H1 (cell line): ENCODE measurements at regions not wholly inside any gene's neighbourhood (a gene's known extent, or its start where the extent isn't known, plus 50 kb on each side); places are given as distances from the start of the nearest gene placed in this dataset.
A peak's percentile ranks its signal among the peaks of the same experiment; 100 is the strongest.

ENCODE experiments used
- CTCF ChIA-PET: fragments of 300-600 bp; sonication (Branson Sonifier 250); formaldehyde crosslinking; loops from one replicate; lab custom pipeline; 2021; ENCODE audit not compliant: partially characterized antibody; lab: Charles Lee
- POLR2A ChIA-PET: fragments of 300-600 bp; sonication (Branson Sonifier 250); formaldehyde crosslinking; loops from one replicate; lab custom pipeline; 2021; ENCODE audit warnings: inconsistent platforms; ENCODE audit not compliant: partially characterized antibody; lab: Charles Lee
- DNase-seq, 2 experiments: peaks; one replicate each; pipeline versions ENCODE4 v3.0.0 to v3.0.0-alpha.2; 2010 to 2022; ENCODE audit warnings: low spot score in 2 of 2, low read depth in 1 of 2, mixed read lengths in 1 of 2
- FAIRE-seq: peaks from 2 replicates; lab custom pipeline; 2011; peaks lifted over from hg19 to GRCh38; lab: Jason Lieb, UNC
- H2AFZ ChIP-seq: 2 replicates; pipeline ENCODE4 v1.8.1; 2012; ENCODE audit warnings: low read length, inconsistent platforms
- H2AK5ac ChIP-seq: 2 replicates; pipeline ENCODE4 v1.6.1; 2013; ENCODE audit warnings: low read depth, low read length
- H2BK120ac ChIP-seq: replicated peaks from 2 replicates; pipeline ENCODE3; 2013; ENCODE audit warnings: low read depth, low read length, inconsistent platforms
- H2BK12ac ChIP-seq: 2 replicates; pipeline ENCODE4 v1.6.1; 2013; ENCODE audit warnings: low read depth, low read length
- H2BK15ac ChIP-seq: 2 replicates; pipeline ENCODE4 v1.6.1; 2013; ENCODE audit warnings: low read length
- H2BK20ac ChIP-seq: 2 replicates; pipeline ENCODE4 v1.6.1; 2013; ENCODE audit warnings: low read length
- H2BK5ac ChIP-seq: 2 replicates; pipeline ENCODE4 v1.6.1; 2013; ENCODE audit warnings: low read depth, low read length
- H3K14ac ChIP-seq: 2 replicates; pipeline ENCODE4 v1.6.1; 2013; ENCODE audit warnings: inconsistent platforms; ENCODE audit not compliant: insufficient read length
- H3K18ac ChIP-seq: 2 replicates; pipeline ENCODE4 v1.6.1; 2013; ENCODE audit warnings: low read length; ENCODE audit errors: extremely low read depth
- H3K23ac ChIP-seq: 2 replicates; pipeline ENCODE4 v1.6.1; 2013; ENCODE audit warnings: inconsistent platforms; ENCODE audit not compliant: insufficient read length
- H3K23me2 ChIP-seq: 2 replicates; pipeline ENCODE4 v1.6.1; 2013; ENCODE audit warnings: low read depth, low read length
- H3K27ac ChIP-seq: 2 replicates; pipeline ENCODE4 v1.6.1; 2011; ENCODE audit warnings: low read depth, low read length, inconsistent platforms
- H3K27me3 ChIP-seq, 4 experiments: replicated peaks in 1 of 4; 1 replicate in 1 of 4; 2 replicates in 3 of 4; pipeline versions ENCODE4 v1.6.1 to v1.8.1; 2011 to 2013; ENCODE audit warnings: low read length in 3 of 4, mild to moderate bottlenecking in 3 of 4, inconsistent platforms in 2 of 4, mixed read lengths in 2 of 4, moderate library complexity in 1 of 4; ENCODE audit not compliant: control insufficient read depth in 3 of 4, insufficient read depth in 3 of 4; ENCODE audit errors: extremely low read depth in 1 of 4
- H3K36me3 ChIP-seq, 4 experiments: 2 replicates each; pipeline versions ENCODE4 v1.6.1 to v1.8.1; 2011 to 2013; ENCODE audit warnings: mild to moderate bottlenecking in 4 of 4, low read length in 3 of 4, moderate library complexity in 2 of 4, control low read depth in 1 of 4, inconsistent platforms in 1 of 4; ENCODE audit not compliant: insufficient read depth in 4 of 4, control insufficient read depth in 2 of 4
- H3K4ac ChIP-seq: replicated peaks from 2 replicates; pipeline ENCODE3; 2013; ENCODE audit warnings: low read length, low read depth, mixed read lengths, inconsistent platforms; ENCODE audit not compliant: insufficient read length
- H3K4me1 ChIP-seq, 4 experiments: replicated peaks in 1 of 4; 1 replicate in 1 of 4; 2 replicates in 3 of 4; pipeline versions ENCODE4 v1.6.1 to v1.8.1; 2011 to 2013; ENCODE audit warnings: low read length in 3 of 4, inconsistent platforms in 2 of 4, mixed read lengths in 1 of 4; ENCODE audit not compliant: insufficient read depth in 4 of 4, control insufficient read depth in 3 of 4
- H3K4me2 ChIP-seq, 2 experiments: 2 replicates each; pipeline versions ENCODE4 v1.6.1 to v1.8.1; 2011 to 2013; ENCODE audit warnings: low read depth in 2 of 2, low read length in 2 of 2, control low read depth in 1 of 2, inconsistent platforms in 1 of 2, mild to moderate bottlenecking in 1 of 2; ENCODE audit not compliant: insufficient read depth in 1 of 2
- H3K4me3 ChIP-seq, 4 experiments: fragments of 200-600, 300-600 bp in 1 of 4; sonication (generic), shearing (Covaris generic), sonication (Bioruptor Twin) in 1 of 4; 2 replicates each; pipeline versions ENCODE4 v1.5.1 to v1.8.1; 2011 to 2016; ENCODE audit warnings: low read length in 4 of 4, low read depth in 3 of 4, control low read depth in 2 of 4, inconsistent platforms in 2 of 4, mild to moderate bottlenecking in 2 of 4, mixed read lengths in 1 of 4, moderate library complexity in 1 of 4; ENCODE audit not compliant: insufficient read depth in 2 of 4; ENCODE audit errors: extremely low read depth in 1 of 4
- H3K56ac ChIP-seq: replicated peaks from 2 replicates; pipeline ENCODE3; 2013; ENCODE audit warnings: low read depth, mild to moderate bottlenecking, mixed read lengths, low read length, inconsistent platforms; ENCODE audit not compliant: insufficient read length
- H3K79me1 ChIP-seq: 2 replicates; pipeline ENCODE4 v1.6.1; 2013; ENCODE audit warnings: low read depth, low read length, control low read depth
- H3K79me2 ChIP-seq, 2 experiments: 2 replicates each; pipeline versions ENCODE4 v1.6.1 to v1.8.1; 2012 to 2013; ENCODE audit warnings: low read length in 2 of 2, mild to moderate bottlenecking in 2 of 2, inconsistent platforms in 1 of 2; ENCODE audit not compliant: insufficient read depth in 2 of 2, control insufficient read depth in 1 of 2
- H3K9ac ChIP-seq, 4 experiments: replicated peaks in 1 of 4; 1 replicate in 1 of 4; 2 replicates in 3 of 4; pipeline versions ENCODE4 v1.6.1 to v1.8.1; 2011 to 2013; ENCODE audit warnings: low read depth in 3 of 4, low read length in 3 of 4, control low read depth in 2 of 4, mild to moderate bottlenecking in 2 of 4, moderate library complexity in 2 of 4, inconsistent platforms in 1 of 4; ENCODE audit errors: extremely low read depth in 1 of 4
- H3K9me3 ChIP-seq, 2 experiments: 2 replicates each; pipeline versions ENCODE4 v1.6.1 to v1.8.1; 2012 to 2013; ENCODE audit warnings: mild to moderate bottlenecking in 2 of 2, moderate library complexity in 2 of 2, control low read depth in 1 of 2, inconsistent platforms in 1 of 2, low read depth in 1 of 2, low read length in 1 of 2, mixed read lengths in 1 of 2; ENCODE audit not compliant: insufficient read depth in 2 of 2
- H4K20me1 ChIP-seq, 2 experiments: replicated peaks in 1 of 2; 2 replicates each; pipeline versions ENCODE3 to v1.8.1; 2011 to 2013; ENCODE audit warnings: inconsistent platforms in 2 of 2, low read length in 2 of 2, mild to moderate bottlenecking in 1 of 2; ENCODE audit not compliant: insufficient read depth in 2 of 2, control insufficient read depth in 1 of 2
- H4K5ac ChIP-seq: 2 replicates; pipeline ENCODE4 v1.6.1; 2013; ENCODE audit warnings: low read length, low read depth, mixed read lengths, inconsistent platforms; ENCODE audit not compliant: insufficient read length
- H4K8ac ChIP-seq: 2 replicates; pipeline ENCODE4 v1.8.0; 2013; ENCODE audit warnings: mild to moderate bottlenecking, moderate library complexity, low read length, inconsistent platforms; ENCODE audit not compliant: insufficient read depth; ENCODE audit errors: extremely low read depth
- H4K91ac ChIP-seq: replicated peaks from 2 replicates; pipeline ENCODE3; 2013; ENCODE audit warnings: low read length, mixed read lengths, inconsistent platforms; ENCODE audit not compliant: insufficient read length
- BACH1 ChIP-seq: IDR thresholded peaks from 2 replicates; pipeline ENCODE4 v1.6.1; 2012; ENCODE audit warnings: low read length, improper control_type of control experiment
- EGR1 ChIP-seq: IDR thresholded peaks from 2 replicates; pipeline ENCODE4 v1.6.1; 2011; ENCODE audit warnings: low read depth, low read length, borderline replicate concordance
- FOSL1 ChIP-seq: IDR thresholded peaks from 2 replicates; pipeline ENCODE4 v1.6.1; 2011; ENCODE audit warnings: mild to moderate bottlenecking, low read depth, low read length, moderate library complexity; ENCODE audit not compliant: insufficient read depth
- KDM5A ChIP-seq: fragments of 200-600 bp; IDR thresholded peaks from 2 replicates; pipeline ENCODE4 v1.7.1; 2012; ENCODE audit warnings: mild to moderate bottlenecking, low read length, inconsistent platforms, mixed read lengths
- POLR2A ChIP-seq, 2 experiments: IDR thresholded peaks; 1 replicate in 1 of 2; 2 replicates in 1 of 2; pipeline ENCODE4 v1.6.1; 2011; ENCODE audit warnings: low read depth in 2 of 2, low read length in 2 of 2, mild to moderate bottlenecking in 2 of 2; ENCODE audit errors: control extremely low read depth in 1 of 2
- RAD21 ChIP-seq, 2 experiments: IDR thresholded peaks in 1 of 2; conservative IDR thresholded peaks in 1 of 2; 2 replicates each; pipeline ENCODE4 v1.6.1; 2011; ENCODE audit warnings: low read depth in 2 of 2, low read length in 2 of 2, improper control_type of control experiment in 1 of 2, inconsistent platforms in 1 of 2, mild to moderate bottlenecking in 1 of 2, moderate library complexity in 1 of 2
- RFX5 ChIP-seq: IDR thresholded peaks from 2 replicates; pipeline ENCODE4 v1.6.1; 2011; ENCODE audit warnings: low read depth, low read length, improper control_type of control experiment, borderline replicate concordance
- RXRA ChIP-seq: IDR thresholded peaks from 2 replicates; pipeline ENCODE4 v1.6.1; 2011; ENCODE audit warnings: low read depth, mild to moderate bottlenecking, low read length, moderate library complexity; ENCODE audit not compliant: insufficient read depth
- TBP ChIP-seq: IDR thresholded peaks from 2 replicates; pipeline ENCODE4 v1.6.1; 2011; ENCODE audit warnings: low read depth, low read length, improper control_type of control experiment
- WGBS, 2 experiments: shearing (Covaris generic) in 1 of 2; methylation state at CpG; one replicate each; pipeline versions ENCODE4 v1.1.6 to v1.1.7; 2013 to 2015; ENCODE audit warnings: low lambda C conversion rate in 2 of 2, mixed read lengths in 2 of 2, inconsistent platforms in 1 of 2, low coverage in 1 of 2, missing lambda C conversion rate in 1 of 2; ENCODE audit not compliant: insufficient replicate concordance in 2 of 2, insufficient coverage in 1 of 2, insufficient read length in 1 of 2; ENCODE audit errors: extremely low coverage in 1 of 2, missing lambda C conversion rate in 1 of 2; 5-methylcytosine and 5-hydroxymethylcytosine counted together
- TF ChIP-seq, protein P1 (sequence below): IDR thresholded peaks from 2 replicates; pipeline ENCODE4 v1.6.1; 2011; ENCODE audit warnings: low read length, improper control_type of control experiment

DNA sequence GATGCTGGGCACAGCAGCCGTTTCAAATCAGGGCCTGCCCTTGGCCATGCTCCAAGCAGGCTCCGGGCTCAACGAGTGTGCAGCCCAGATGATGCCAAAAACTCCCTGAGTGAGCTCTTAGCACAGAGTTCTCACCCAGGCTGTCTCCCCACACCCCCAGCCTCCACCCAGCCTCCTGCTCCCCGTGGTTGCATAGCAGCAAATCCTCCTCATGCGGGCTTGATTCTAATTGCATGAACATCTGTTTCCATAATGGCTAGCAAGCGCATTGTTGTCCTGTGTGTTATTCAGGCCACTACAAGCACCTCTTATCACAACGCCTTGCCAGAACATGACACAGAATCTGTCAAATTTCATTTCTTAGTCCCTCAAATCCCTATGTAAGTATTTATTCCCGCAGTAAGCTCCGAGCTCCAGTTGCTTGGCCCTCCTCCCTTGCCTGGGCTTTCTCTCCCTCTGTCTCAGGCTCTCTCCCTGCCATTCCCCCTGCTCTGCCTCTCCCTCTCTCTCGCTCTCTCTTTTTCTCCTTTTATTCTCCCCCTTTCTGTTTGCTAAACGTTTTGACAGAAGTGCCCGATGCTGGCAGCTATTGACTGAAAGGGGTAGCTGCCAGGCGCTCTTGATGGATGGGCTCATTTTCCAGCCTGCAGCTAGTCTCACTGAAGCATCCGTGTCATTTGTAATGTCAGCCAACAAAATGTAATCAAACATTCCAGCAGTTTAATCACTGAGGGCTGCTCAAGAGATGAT, 306.5 kb downstream of the IL20RB start:
- peak overlapping the region; percentile 53; the same call in 1 of the 2 replicates for H4K8ac ChIP-seq
- WGBS, 2 experiments = 86% methylated on average over 13 of the region's 14 CpGs; no CpG with 5 or more reads in 1 of the 2 experiments
- H3K23ac ChIP-seq = no peak overlapping the region
- no peak overlapping the region for H3K56ac ChIP-seq
- POLR2A ChIA-PET = interaction anchor here (0.6 kb wide), 1 partner anchor 378 kb away, joined by 3 read pairs; no protein-coding TSS in a partner anchor
- no peak overlapping the region for H3K27ac ChIP-seq
- H4K5ac ChIP-seq = no peak overlapping the region
- peak overlapping the region; percentile 65; the same call in 1 of the 2 replicates for H2AFZ ChIP-seq
- no peak for TF ChIP-seq KDM5A
- no peak for TF ChIP-seq RAD21 (IDR thresholded peaks at IDR 0.05 in 1 of 2, conservative IDR thresholded peaks at IDR 0.05 in 1 of 2; ENCODE audit: low read depth in 2 of 2, low read length in 2 of 2)
- TF ChIP-seq POLR2A (IDR thresholded peaks at IDR 0.05; ENCODE audit: control extremely low read depth in 1 of 2, low read depth in 2 of 2, low read length in 2 of 2) = no peak
- TF ChIP-seq FOSL1 = no peak
- TF ChIP-seq RXRA = no peak
- no peak for TF ChIP-seq TBP
- TF ChIP-seq EGR1 = no peak
- TF ChIP-seq RFX5 = no peak
- TF ChIP-seq, protein P1, sequence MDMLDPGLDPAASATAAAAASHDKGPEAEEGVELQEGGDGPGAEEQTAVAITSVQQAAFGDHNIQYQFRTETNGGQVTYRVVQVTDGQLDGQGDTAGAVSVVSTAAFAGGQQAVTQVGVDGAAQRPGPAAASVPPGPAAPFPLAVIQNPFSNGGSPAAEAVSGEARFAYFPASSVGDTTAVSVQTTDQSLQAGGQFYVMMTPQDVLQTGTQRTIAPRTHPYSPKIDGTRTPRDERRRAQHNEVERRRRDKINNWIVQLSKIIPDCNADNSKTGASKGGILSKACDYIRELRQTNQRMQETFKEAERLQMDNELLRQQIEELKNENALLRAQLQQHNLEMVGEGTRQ = no peak
- no peak for TF ChIP-seq BACH1
- H2AK5ac ChIP-seq = no peak overlapping the region
- H3K79me1 ChIP-seq = no peaks in the 10 kb centered on the region
- H4K91ac ChIP-seq = no peak overlapping the region
- H2BK15ac ChIP-seq = no peak overlapping the region
- FAIRE-seq (no peak), DNase-seq (no peak)
- H2BK5ac ChIP-seq = no peak overlapping the region
- H2BK20ac ChIP-seq = no peak overlapping the region
- no peak overlapping the region for H3K4ac ChIP-seq
- H3K14ac ChIP-seq = no peak overlapping the region
- no peak overlapping the region for H3K4me2 ChIP-seq
- peaks cover 0 to 5% (median 3%) of the 10 kb centered on the region in 4 experiments; a peak in 5 of 7 replicates for H3K4me1 ChIP-seq
- no peak overlapping the region for H3K9ac ChIP-seq
- H3K9me3 ChIP-seq = no peaks in the 10 kb centered on the region
- CTCF ChIA-PET = interaction anchor here (1.0 to 1.4 kb wide), 2 partner anchors 30 to 44 kb away, joined by 3 to 4 read pairs; no protein-coding TSS in a partner anchor
- H3K4me3 ChIP-seq = no peak overlapping the region
- H3K23me2 ChIP-seq = no peaks in the 10 kb centered on the region
- no peaks in the 10 kb centered on the region for H3K36me3 ChIP-seq
- H2BK12ac ChIP-seq = no peak overlapping the region
- H3K27me3 ChIP-seq = no peaks in the 10 kb centered on the region
- H3K18ac ChIP-seq = no peak overlapping the region
- H3K79me2 ChIP-seq = no peaks in the 10 kb centered on the region
- no peaks in the 10 kb centered on the region for H4K20me1 ChIP-seq
- H2BK120ac ChIP-seq = no peak overlapping the region
